HCT116 (cell line): ENCODE measurements at regions not wholly inside any gene's neighbourhood (a gene's known extent, or its start where the extent isn't known, plus 50 kb on each side); places are given as distances from the start of the nearest gene placed in this dataset.

Experiments used
- ATF3 ChIP-seq: IDR thresholded peaks from 2 replicates; pipeline ENCODE4 v1.6.1; 2012
- CTCF ChIP-seq, 3 experiments: fragments of 200-600 bp in 1 of 3; sonication (generic) in 1 of 3; IDR thresholded peaks in 2 of 3; conservative IDR thresholded peaks in 1 of 3; 2 replicates each; pipeline ENCODE4 v1.5.1; 2012 to 2017; ENCODE audit warnings: low read depth in 2 of 3, low read length in 2 of 3, antibody characterized with exemption in 1 of 3, borderline replicate concordance in 1 of 3, control low read depth in 1 of 3, mild to moderate bottlenecking in 1 of 3, mixed read lengths in 1 of 3, mixed run types in 1 of 3, moderate library complexity in 1 of 3; ENCODE audit not compliant: insufficient read depth in 1 of 3
- EGR1 ChIP-seq: IDR thresholded peaks from 2 replicates; pipeline ENCODE4 v1.6.1; 2012; ENCODE audit warnings: low read depth
- FOSL1 ChIP-seq: IDR thresholded peaks from 2 replicates; pipeline ENCODE4 v1.6.1; 2012; ENCODE audit warnings: low read depth
- JUND ChIP-seq: IDR thresholded peaks from 2 replicates; pipeline ENCODE4 v1.6.1; 2012
- MAX ChIP-seq: IDR thresholded peaks from 2 replicates; pipeline ENCODE4 v1.6.1; 2012
- POLR2A ChIP-seq: IDR thresholded peaks from 2 replicates; pipeline ENCODE4 v1.7.0; 2011; ENCODE audit warnings: borderline replicate concordance; ENCODE audit not compliant: insufficient read depth, insufficient read length; ENCODE audit errors: extremely low read depth
- POLR2AphosphoS5 ChIP-seq: IDR thresholded peaks from 2 replicates; pipeline ENCODE4 v1.6.1; 2011; ENCODE audit warnings: mild to moderate bottlenecking, low read depth, low read length, moderate library complexity
- REST ChIP-seq: IDR thresholded peaks from 2 replicates; pipeline ENCODE4 v1.6.1; 2012; ENCODE audit warnings: low read depth
- SIN3A ChIP-seq: IDR thresholded peaks from 2 replicates; pipeline ENCODE4 v1.6.1; 2012; ENCODE audit warnings: low read depth
- TCF7L2 ChIP-seq: IDR thresholded peaks from 2 replicates; pipeline ENCODE4 v1.7.0; 2011; ENCODE audit warnings: borderline replicate concordance, inconsistent platforms; ENCODE audit not compliant: insufficient read depth, insufficient read length; ENCODE audit errors: extremely low read depth
- YY1 ChIP-seq: IDR thresholded peaks from 2 replicates; pipeline ENCODE4 v1.6.1; 2011; ENCODE audit warnings: low read length, low read depth, moderate library complexity, mild to moderate bottlenecking; ENCODE audit not compliant: insufficient replicate concordance; ENCODE audit errors: extremely low read depth
- ZBTB33 ChIP-seq: IDR thresholded peaks from 2 replicates; pipeline ENCODE4 v1.6.1; 2011; ENCODE audit warnings: mild to moderate bottlenecking, low read length, moderate library complexity; ENCODE audit not compliant: insufficient replicate concordance; ENCODE audit errors: extremely low read depth
- ZFX ChIP-seq: fragments of 450-650 bp; IDR thresholded peaks from 2 replicates; pipeline ENCODE4 v1.6.1; 2017

- TF ChIP-seq CTCF (IDR thresholded peaks at IDR 0.05 in 2 of 3, conservative IDR thresholded peaks at IDR 0.05 in 1 of 3; ENCODE audit: borderline replicate concordance in 1 of 3, insufficient read depth in 1 of 3, low read depth in 2 of 3, low read length in 2 of 3) (no peak), SIN3A (no peak), EGR1 (no peak), YY1 (no peak), TCF7L2 (no peak), POLR2AphosphoS5 (no peak), ATF3 (no peak), POLR2A (no peak), ZFX (no peak), REST (no peak), JUND (no peak), MAX (no peak), FOSL1 (no peak), ZBTB33 (no peak)
Measured at GRCh38 chr1:4424766-4425165, 229.6 kb upstream of the AJAP1 start.
